GM19238 (cell line): ENCODE measurements at regions not wholly inside any gene's neighbourhood (a gene's known extent, or its start where the extent isn't known, plus 50 kb on each side); places are given as distances from the start of the nearest gene placed in this dataset.
"Not testable (repeated sequence)": the region's sequence is repeated elsewhere in the genome, so short reads cannot be mapped to it uniquely, and the experiment has no call there.

ENCODE experiments used
- DNase-seq: peaks from one replicate; pipeline ENCODE4 v3.0.0; 2011; ENCODE audit warnings: low spot score; ENCODE audit not compliant: insufficient read length

DNA sequence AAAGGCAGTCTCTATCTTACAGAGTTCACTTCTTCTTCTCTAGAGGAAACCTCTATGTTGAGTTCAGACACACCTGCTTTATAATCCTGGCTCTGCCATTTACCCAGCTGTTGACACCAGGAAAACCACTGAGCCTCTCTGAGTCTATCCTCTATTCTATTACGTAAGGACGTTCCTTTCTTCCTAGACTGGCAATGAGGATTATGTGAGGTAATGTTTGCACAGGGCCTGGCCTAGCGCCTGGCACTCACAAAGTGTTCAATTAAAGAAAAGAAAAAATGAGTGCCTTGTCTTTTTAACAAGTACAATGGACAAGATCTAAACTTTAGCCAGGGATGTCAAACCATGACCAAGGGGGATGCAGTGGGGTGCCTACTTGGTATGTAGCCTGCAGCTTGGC, 641.9 kb upstream of the TBX3 start:
- DNase-seq, result no peak

DNA sequence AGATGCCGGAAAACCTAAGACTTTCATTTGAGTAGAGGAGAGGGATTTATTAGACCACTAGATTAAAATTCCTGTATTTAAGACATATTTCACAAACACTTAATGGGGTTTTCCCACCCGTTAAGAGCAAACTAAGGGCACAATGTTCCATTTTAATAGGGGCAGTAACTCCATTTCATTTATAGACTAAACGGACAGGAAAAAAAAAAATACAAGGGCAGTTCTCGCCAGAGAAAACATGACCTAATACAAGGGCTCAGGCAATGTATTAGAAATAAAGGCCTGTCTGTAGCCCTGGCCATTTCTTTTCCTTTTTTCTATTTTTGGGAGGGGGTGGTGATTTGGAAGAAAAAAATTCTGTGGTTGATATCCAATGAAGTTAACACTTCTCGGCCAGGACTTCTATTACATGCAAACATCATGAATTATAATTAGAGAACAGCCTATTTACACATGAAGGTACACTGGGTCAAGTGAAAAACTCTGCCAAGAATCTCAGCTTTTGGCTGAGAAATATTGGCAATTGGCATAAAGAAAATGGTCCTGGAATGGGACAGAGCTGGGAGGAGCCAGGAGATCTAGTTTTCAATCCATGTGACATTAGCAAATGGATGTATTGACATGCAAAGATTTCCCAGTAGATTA, 641.1 kb upstream of the TBX3 start:
- DNase-seq, result no peak

- DNase-seq, result no peak
These were observed 639.4 kb upstream of the TBX3 start for GRCh38 chr12:115323223-115323905.

DNA sequence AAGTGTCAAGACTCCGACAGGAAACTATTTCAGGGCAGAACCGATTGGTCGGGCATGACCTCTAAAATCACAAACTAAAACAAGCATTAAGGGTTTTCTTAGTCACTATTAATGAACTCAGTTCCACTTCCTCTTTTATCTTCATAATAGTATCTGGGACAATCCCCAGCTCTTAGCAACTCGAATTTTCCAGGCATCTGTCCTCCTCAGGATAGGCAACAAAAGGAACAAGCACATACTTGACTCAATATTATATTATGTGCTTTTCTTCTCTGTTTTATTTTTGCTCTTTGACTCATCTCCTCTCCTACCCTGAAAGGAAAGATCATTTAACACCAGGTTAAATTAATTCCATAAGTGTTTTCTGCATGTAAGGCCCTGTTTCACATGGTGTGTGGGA, 638.3 kb upstream of the TBX3 start:
- DNase-seq, result no peak

DNA sequence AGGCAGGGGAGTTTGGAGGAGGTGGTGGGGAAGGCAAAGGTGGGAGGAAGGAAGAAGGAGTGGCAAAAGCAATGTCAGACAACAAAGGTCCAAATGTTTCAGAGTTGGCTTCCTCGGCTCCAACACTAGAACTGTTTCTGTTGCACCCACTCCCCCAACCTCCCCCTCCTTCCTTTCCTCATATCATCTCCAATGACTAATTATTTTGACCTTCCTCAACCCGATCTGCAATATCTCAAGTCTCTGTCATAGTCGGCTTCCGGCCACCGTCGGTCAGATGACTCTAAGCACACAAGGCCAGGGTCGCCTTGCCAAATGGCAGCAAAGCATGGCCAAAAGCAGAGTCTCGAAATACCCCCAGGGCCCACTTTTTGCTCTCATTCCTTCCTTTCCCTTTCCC, 637.0 kb upstream of the TBX3 start:
- DNase-seq, result no peak

- no peak for DNase-seq
These were observed 636.5 kb upstream of the TBX3 start for GRCh38 chr12:115320451-115320850.

GRCh38 chr12:115319446-115320040, 635.6 kb upstream of the TBX3 start:
- no peak for DNase-seq

GRCh38 chr12:115313929-115314328, 630.0 kb upstream of the TBX3 start:
- no peak for DNase-seq

DNA sequence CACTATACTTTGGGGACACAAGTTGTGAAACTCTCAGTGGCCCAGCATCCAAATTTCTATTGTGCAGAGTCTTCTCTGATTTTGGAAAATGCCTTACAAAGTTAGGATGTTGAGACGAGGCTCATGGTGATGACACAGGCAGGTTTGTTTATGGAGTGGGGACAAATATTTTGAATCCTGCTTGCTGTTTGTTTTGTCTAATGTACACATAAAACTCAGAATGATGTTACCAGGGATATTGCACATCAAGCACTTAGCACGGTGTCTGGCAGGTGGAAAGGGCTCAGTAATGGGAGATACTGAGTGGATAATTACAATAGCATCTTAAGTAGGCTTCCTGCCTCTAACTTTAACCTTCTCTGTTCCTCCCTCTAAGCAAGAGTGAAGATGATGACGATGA, 628.9 kb upstream of the TBX3 start:
- no peak for DNase-seq

GRCh38 chr12:115311875-115312274, 627.9 kb upstream of the TBX3 start:
- DNase-seq, result no peak

GRCh38 chr12:115308918-115309317, 624.9 kb upstream of the TBX3 start:
- DNase-seq, result no peak

DNA sequence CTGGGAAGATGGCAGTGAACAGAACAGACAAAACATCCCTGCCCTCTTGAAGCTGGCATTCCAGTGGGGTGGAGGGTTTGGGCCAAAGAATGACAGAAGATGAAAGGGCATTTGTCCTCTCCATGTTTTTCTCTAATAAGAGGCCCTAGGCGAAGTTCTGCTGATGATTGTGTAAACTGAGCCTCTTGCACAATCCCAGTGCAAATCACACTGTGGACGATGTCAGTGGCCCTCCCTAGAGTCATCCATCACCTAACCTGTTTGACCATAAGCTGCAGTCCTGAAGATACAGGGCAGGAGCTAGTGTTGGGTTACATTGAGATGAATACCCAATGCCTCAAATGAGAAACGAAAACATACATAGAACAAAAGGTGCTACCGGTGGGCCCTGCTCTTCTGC, 622.4 kb upstream of the TBX3 start:
- no peak for DNase-seq

DNA sequence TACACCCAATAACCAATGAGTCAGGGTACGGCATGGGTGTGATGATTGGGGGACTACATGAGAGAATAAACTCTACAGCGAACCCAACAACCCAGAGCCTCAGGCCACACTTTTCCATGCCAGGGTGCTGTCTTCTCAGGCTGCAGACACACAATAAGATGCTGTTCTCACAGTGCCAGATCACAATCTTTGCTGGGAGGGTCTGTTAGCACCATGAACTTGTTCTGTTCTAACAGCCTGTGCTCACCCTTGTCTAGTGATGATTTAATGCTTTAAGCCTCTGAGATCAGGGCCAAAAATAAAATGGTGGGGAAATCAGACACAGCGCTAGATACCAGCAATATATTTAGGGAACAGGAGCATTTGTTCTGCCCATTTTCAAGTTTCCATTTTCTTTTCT, 621.9 kb upstream of the TBX3 start:
- no peak for DNase-seq

DNA sequence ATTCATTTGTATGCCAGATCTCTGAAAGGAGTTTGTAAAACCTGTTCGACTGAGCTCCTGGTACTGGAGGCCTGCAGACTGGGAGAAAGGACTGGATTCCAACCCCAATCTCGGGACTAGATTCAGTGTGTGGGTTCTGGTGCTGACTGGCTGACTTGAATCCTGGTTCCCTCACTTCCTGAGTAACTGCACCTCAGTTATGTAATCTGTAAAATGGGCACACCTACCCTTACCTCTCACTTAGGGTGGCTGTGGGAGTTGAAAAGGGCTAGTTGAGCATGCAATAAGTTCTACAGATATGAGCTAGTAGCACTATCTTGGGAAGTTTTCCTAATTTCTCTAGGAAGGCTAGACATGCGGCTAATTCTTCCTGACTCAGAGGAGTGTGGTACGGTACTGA, 621.3 kb upstream of the TBX3 start:
- DNase-seq, result no peak

- DNase-seq, result no peak
These were observed 619.8 kb upstream of the TBX3 start for GRCh38 chr12:115303723-115304309.

GRCh38 chr12:115297445-115297844, 613.5 kb upstream of the TBX3 start:
- no peak for DNase-seq

GRCh38 chr12:115296613-115297198, 612.7 kb upstream of the TBX3 start:
- no peak for DNase-seq

GRCh38 chr12:115295886-115296285, 611.9 kb upstream of the TBX3 start:
- no peak for DNase-seq

- no peak for DNase-seq
These were observed 610.6 kb upstream of the TBX3 start for GRCh38 chr12:115294453-115295133.

GRCh38 chr12:115285429-115285828, 601.5 kb upstream of the TBX3 start:
- not testable (repeated sequence) for DNase-seq

DNA sequence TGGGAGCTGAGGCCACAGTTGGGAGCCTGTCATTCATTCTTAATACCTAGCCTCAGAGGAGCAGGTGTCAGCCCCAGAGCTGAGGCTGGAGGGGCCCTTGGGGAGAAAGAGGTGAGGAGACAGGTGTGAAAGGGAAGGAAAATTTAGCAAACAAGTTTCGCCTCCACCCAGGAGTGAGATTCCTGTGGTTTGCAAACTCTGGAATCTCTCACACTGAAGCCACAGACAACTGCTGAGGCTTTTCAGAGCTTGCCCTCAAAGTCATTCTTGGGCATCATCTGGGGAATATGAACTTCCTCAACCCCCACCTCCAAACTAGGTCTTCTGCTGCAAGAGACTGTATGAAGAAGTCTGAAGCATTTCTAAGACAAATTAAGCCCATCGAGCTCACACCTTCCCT, 589.5 kb upstream of the TBX3 start:
- no peak for DNase-seq

GRCh38 chr12:115268451-115268850, 584.5 kb upstream of the TBX3 start:
- no peak for DNase-seq
